ENCODE measurements at regions not wholly inside any gene's neighbourhood (a gene's known extent, or its start where the extent isn't known, plus 50 kb on each side); places are given as distances from the start of the nearest gene placed in this dataset.

DNA sequence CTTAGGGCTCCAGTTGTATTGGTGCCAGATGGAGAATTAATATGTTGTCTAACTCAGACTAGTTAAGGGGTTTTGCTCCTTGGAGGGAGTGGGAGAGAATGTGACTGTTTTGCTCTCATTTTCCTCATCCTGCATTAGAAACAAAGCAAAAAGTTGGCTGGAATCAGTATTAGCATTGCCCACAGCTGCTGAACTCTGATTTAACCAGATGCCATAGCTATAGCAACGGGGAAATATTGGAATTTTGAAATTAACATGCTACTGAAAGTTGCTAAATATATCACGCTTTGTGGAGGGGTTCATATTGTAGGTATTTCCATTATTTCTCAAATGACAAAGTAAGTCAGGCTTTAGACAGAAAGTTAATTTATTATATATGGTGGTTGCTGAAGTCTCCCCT is 66.7 kb upstream of the EOLA2 start:
- TF ChIP-seq, protein P1, sequence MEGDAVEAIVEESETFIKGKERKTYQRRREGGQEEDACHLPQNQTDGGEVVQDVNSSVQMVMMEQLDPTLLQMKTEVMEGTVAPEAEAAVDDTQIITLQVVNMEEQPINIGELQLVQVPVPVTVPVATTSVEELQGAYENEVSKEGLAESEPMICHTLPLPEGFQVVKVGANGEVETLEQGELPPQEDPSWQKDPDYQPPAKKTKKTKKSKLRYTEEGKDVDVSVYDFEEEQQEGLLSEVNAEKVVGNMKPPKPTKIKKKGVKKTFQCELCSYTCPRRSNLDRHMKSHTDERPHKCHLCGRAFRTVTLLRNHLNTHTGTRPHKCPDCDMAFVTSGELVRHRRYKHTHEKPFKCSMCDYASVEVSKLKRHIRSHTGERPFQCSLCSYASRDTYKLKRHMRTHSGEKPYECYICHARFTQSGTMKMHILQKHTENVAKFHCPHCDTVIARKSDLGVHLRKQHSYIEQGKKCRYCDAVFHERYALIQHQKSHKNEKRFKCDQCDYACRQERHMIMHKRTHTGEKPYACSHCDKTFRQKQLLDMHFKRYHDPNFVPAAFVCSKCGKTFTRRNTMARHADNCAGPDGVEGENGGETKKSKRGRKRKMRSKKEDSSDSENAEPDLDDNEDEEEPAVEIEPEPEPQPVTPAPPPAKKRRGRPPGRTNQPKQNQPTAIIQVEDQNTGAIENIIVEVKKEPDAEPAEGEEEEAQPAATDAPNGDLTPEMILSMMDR (IDR thresholded peaks at IDR 0.05) = no peak
- TF ChIP-seq POLR2AphosphoS5 (IDR thresholded peaks at IDR 0.05; ENCODE audit: low read depth, low read length) (no peak), SIN3A (IDR thresholded peaks at IDR 0.05; ENCODE audit: borderline replicate concordance, insufficient read depth, low read depth, low read length) (no peak)
- TF ChIP-seq, protein P2, sequence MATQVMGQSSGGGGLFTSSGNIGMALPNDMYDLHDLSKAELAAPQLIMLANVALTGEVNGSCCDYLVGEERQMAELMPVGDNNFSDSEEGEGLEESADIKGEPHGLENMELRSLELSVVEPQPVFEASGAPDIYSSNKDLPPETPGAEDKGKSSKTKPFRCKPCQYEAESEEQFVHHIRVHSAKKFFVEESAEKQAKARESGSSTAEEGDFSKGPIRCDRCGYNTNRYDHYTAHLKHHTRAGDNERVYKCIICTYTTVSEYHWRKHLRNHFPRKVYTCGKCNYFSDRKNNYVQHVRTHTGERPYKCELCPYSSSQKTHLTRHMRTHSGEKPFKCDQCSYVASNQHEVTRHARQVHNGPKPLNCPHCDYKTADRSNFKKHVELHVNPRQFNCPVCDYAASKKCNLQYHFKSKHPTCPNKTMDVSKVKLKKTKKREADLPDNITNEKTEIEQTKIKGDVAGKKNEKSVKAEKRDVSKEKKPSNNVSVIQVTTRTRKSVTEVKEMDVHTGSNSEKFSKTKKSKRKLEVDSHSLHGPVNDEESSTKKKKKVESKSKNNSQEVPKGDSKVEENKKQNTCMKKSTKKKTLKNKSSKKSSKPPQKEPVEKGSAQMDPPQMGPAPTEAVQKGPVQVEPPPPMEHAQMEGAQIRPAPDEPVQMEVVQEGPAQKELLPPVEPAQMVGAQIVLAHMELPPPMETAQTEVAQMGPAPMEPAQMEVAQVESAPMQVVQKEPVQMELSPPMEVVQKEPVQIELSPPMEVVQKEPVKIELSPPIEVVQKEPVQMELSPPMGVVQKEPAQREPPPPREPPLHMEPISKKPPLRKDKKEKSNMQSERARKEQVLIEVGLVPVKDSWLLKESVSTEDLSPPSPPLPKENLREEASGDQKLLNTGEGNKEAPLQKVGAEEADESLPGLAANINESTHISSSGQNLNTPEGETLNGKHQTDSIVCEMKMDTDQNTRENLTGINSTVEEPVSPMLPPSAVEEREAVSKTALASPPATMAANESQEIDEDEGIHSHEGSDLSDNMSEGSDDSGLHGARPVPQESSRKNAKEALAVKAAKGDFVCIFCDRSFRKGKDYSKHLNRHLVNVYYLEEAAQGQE (IDR thresholded peaks at IDR 0.05; ENCODE audit: insufficient read depth in 1 of 2, low read depth in 2 of 2, low read length in 1 of 2) = no peak

All from Panc1 (cell line).